GM19240 (cell line): ENCODE measurements at regions not wholly inside any gene's neighbourhood (a gene's known extent, or its start where the extent isn't known, plus 50 kb on each side); places are given as distances from the start of the nearest gene placed in this dataset.
"Not testable (repeated sequence)": the region's sequence is repeated elsewhere in the genome, so short reads cannot be mapped to it uniquely, and the experiment has no call there.

ENCODE experiments used
- DNase-seq: peaks from one replicate; pipeline ENCODE4 v3.0.0; 2011; ENCODE audit warnings: low spot score; ENCODE audit not compliant: insufficient read length

GRCh38 chr7:136260591-136260990 lies 283.4 kb upstream of the MTPN start:
- DNase-seq: not testable (repeated sequence)

GRCh38 chr7:136259074-136259473 lies 281.9 kb upstream of the MTPN start:
- DNase-seq: no peak

GRCh38 chr7:136256491-136256890 lies 279.3 kb upstream of the MTPN start:
- no peak for DNase-seq

- DNase-seq: no peak
Observed at GRCh38 chr7:136254148-136254547, 277.0 kb upstream of the MTPN start.

GRCh38 chr7:136251826-136252225 lies 274.7 kb upstream of the MTPN start:
- DNase-seq: no peak

GRCh38 chr7:136247211-136247610 lies 270.1 kb upstream of the MTPN start:
- DNase-seq: no peak

- no peak for DNase-seq
Observed at GRCh38 chr7:136245327-136246004, 268.3 kb upstream of the MTPN start.

GRCh38 chr7:136234040-136234439 lies 256.9 kb upstream of the MTPN start:
- no peak for DNase-seq

- DNase-seq: no peak
Observed at GRCh38 chr7:136230210-136230609, 253.1 kb upstream of the MTPN start.

GRCh38 chr7:136229790-136230189 lies 252.6 kb upstream of the MTPN start:
- DNase-seq: no peak

- DNase-seq: no peak
Observed at GRCh38 chr7:136228171-136228570, 251.0 kb upstream of the MTPN start.

GRCh38 chr7:136214356-136214755 lies 237.2 kb upstream of the MTPN start:
- DNase-seq: no peak

GRCh38 chr7:136213012-136213411 lies 235.9 kb upstream of the MTPN start:
- no peak for DNase-seq

GRCh38 chr7:136210664-136211063 lies 233.5 kb upstream of the MTPN start:
- no peak for DNase-seq

GRCh38 chr7:136210079-136210478 lies 232.9 kb upstream of the MTPN start:
- DNase-seq: no peak

GRCh38 chr7:136205956-136206355 lies 228.8 kb upstream of the MTPN start:
- no peak for DNase-seq

GRCh38 chr7:136198168-136198567 lies 221.0 kb upstream of the MTPN start:
- no peak for DNase-seq

GRCh38 chr7:136194878-136195277 lies 217.7 kb upstream of the MTPN start:
- DNase-seq: no peak

GRCh38 chr7:136193940-136194339 lies 216.8 kb upstream of the MTPN start:
- DNase-seq: no peak

GRCh38 chr7:136189506-136189998 lies 212.4 kb upstream of the MTPN start:
- no peak for DNase-seq

GRCh38 chr7:136186281-136186680 lies 209.1 kb upstream of the MTPN start:
- no peak for DNase-seq

- DNase-seq: no peak
Observed at GRCh38 chr7:136184719-136185118, 207.6 kb upstream of the MTPN start.

GRCh38 chr7:136183981-136184380 lies 206.8 kb upstream of the MTPN start:
- no peak for DNase-seq

- DNase-seq: no peak
Observed at GRCh38 chr7:136180984-136181383, 203.8 kb upstream of the MTPN start.
